GM19240 (cell line): ENCODE measurements at regions not wholly inside any gene's neighbourhood (a gene's known extent, or its start where the extent isn't known, plus 50 kb on each side); places are given as distances from the start of the nearest gene placed in this dataset.
A peak's percentile ranks its signal among the peaks of the same experiment; 100 is the strongest.
"Not testable (repeated sequence)": the region's sequence is repeated elsewhere in the genome, so short reads cannot be mapped to it uniquely, and the experiment has no call there.

Source experiments
- DNase-seq: peaks from one replicate; pipeline ENCODE4 v3.0.0; 2011; ENCODE audit warnings: low spot score; ENCODE audit not compliant: insufficient read length

GRCh38 chr5:152456815-152457443 is 51.9 kb upstream of the NMUR2 start:
- no peak for DNase-seq

- no peak for DNase-seq
These were observed 57.1 kb upstream of the NMUR2 start for GRCh38 chr5:152462021-152462721.

DNA sequence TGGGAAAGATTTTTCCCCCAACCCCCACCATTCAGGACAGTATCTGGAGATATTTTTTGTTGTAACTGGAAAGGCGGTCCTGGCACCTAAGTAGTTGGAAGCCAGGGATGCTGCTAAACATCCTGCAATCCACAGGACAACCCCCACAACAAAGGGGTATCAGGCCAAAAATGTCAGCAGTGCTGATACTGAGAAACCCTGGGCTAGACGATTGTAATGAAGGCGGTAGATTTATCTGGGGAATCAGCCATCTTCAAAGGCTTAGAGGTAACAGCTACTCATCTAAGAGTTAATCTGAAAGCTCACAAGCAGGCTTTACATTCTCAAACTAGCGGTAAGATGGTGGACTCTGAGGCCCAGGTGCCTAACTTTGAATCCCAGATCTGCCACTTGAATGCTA is 59.0 kb upstream of the NMUR2 start:
- no peak for DNase-seq

DNA sequence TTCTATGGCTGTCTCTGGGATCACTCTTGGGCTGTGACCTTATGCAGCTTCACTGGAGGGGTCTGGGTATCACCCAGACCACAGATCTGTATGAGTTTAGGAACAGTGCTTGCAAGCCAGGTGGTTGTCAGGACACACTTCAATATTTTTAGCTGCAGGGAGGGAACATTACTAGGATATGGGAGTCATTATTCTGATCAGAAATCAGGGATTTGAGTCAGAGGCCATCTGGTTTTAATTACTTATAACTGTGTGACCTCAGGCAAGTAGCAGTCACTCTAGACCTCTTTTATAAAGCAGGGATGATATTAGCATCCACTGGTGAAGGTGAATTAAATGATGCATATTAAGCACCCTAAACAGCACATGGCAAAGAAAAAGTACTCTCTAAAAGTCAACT is 60.1 kb upstream of the NMUR2 start:
- DNase-seq, result no peak

GRCh38 chr5:152466085-152466745 is 61.1 kb upstream of the NMUR2 start:
- DNase-seq, result no peak

DNA sequence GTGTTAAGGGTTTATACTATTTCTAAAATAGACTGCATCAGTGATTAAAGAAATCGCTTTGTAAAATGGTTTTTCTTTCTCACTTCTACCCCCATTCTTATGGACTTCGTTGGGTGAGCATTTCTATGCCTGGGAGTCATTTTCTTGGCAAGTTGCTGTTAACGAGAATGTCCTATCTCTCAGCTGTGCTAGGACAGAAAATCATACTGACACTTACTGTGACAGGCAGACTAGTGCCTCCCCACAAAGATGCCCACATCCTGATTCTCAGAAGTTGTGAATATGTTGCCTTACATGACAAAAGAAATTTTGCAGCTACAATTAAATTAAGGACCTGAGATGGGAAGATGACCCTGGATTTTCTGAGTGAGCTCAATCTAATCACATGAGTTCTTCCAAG is 65.1 kb upstream of the NMUR2 start:
- DNase-seq, result no peak

DNA sequence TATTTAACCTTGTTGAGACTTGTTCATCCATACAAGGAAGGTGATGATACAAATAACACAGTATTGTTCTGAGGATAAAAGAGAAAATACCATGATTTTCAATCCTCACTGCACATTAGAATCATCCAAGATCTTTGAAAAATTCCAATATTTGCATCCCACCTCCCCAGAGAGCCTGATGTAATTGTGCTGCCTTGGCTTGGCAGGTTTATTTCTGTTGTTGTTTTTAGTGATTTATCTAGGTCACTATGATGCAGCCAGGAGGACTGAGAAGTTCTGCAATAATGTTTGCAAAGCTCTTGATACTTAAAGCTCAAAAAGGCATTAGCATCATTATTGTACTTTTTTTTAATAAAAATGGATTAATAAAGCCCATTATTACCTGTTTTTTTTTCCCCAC is 67.0 kb upstream of the NMUR2 start:
- no peak for DNase-seq

- DNase-seq, result no peak
These were observed 69.9 kb upstream of the NMUR2 start for GRCh38 chr5:152474961-152475360.

DNA sequence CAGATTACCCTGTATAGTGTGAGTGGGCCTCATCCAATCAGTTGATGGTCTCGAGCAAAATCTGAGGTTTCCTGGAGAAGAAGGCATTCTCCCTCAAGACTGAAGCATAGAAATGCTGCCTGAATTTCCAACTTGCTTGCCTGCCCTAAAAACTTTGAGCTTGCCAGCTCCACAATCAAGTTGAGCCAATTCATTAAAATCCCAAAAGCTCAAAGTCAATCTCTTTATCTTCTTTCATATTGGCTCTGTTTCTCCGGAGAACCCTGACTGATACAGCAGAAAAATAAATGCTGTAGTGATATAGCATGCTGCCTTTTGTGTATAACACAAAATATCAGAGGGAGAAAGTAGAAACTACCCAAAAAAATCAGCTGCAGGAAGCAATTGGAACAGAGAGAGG is 72.5 kb upstream of the NMUR2 start:
- no peak for DNase-seq

- not testable (repeated sequence) for DNase-seq
These were observed 74.8 kb upstream of the NMUR2 start for GRCh38 chr5:152479866-152480265.

- DNase-seq, result not testable (repeated sequence)
These were observed 75.6 kb upstream of the NMUR2 start for GRCh38 chr5:152480677-152481076.

DNA sequence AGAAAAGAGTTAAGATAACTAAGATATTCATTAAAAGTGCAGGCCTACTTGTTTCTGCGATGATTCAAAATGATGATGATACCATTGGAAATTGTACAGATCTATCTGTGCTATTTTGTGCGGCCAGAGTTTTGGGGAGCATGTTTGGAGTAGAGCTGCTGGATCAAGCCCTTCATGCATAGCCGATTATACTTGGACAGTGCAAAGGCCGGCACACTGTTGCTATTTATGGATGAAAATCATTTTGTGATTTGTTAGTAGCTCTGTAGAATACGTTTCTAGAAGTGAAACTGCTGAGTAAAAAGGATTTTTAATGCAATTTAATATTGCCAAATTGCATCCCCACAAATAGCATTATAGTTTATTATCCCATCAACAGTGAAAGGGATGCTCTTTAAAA is 82.1 kb upstream of the NMUR2 start:
- no peak for DNase-seq

DNA sequence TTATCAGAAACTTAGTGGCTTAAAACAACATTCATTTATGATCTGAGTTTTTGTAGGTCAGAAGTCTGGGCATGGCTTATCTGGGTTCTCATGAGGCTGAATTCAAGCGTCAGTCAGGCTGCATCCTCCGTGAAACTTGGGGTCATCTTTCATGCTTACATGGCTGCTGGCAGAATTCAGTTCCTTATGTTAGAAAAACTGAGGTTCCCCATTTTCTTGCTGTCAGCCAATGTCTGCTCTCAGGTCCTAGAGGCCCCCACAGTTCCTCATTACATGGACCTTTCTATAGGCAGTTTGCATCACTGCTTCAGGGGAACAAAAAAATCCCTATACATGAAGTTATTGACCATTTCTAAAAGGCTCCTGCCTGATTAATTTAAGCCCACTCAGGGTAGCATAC is 83.8 kb upstream of the NMUR2 start:
- no peak for DNase-seq

- DNase-seq, result no peak
These were observed 94.9 kb upstream of the NMUR2 start for GRCh38 chr5:152499814-152500535.

DNA sequence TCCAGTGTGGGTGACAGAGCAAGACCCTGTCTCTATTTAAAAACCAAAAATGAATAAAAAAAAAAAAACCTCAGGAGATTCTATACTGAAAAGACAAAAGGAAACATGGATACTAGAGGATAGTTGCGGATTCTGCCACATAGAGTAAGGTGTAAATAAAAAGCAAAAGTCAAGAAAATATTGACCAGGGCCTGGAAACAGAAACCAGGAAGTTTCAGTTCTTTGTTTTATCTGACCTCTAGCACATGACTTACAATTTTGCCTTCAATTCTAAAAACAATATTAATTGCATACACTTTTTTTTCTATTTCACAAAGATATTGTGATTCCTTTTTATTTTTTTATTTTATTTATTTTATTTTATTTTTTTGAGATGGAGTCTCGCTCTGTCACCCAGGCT is 96.2 kb upstream of the NMUR2 start:
- DNase-seq, result no peak

DNA sequence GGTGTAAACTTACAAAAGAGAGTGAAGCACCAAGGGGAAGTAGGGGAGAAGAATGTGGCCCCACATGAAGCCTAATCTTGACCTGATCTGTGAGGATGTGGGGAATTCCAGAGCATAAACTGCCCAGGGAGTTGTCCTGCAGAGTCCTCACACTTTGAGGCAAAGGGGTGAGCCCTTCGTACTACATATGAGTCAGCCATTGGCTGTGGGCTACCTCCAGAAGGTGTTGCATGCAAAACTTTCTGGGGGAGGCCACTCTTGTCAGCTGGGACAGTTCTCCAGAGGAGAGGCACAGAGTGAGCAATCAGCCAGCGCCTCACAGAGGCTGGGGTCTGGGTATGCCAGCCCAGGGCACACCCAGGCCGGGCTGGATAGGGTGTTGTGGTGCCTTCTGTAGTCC is 98.1 kb upstream of the NMUR2 start:
- no peak for DNase-seq

GRCh38 chr5:152505442-152506042 is 100.5 kb upstream of the NMUR2 start:
- peak; percentile 10 for DNase-seq

- DNase-seq, result no peak
These were observed 106.0 kb upstream of the NMUR2 start for GRCh38 chr5:152511120-152511519.

DNA sequence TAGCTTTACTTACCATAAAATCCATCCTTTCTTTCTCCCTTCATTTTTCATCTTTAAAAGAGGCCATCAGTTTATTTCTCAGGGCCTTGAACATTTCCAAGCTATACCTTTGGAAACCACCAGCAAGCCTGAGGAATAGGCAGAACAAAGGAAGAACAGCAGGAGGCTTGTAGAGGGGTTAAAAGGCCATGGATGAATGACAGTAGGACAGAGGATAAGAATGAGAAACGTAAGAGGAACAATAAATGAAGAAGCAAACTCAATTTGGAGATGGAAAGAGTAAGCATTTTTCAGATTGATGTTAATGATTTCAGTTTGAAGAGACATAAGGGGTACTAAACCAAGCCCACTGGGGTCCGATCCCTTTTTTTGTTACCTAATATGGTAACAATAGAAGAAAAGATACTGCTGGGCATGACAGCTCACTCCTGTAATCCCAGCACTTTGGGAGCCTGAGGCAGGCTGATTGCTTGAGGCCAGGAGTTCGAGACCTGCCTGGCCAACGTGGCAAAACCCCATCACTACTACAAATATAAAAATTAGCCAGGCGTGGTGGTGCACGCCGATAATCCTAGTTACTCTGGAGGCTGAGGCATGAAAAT is 106.6 kb upstream of the NMUR2 start:
- no peak for DNase-seq

- no peak for DNase-seq
These were observed 109.8 kb upstream of the NMUR2 start for GRCh38 chr5:152514827-152515397.

DNA sequence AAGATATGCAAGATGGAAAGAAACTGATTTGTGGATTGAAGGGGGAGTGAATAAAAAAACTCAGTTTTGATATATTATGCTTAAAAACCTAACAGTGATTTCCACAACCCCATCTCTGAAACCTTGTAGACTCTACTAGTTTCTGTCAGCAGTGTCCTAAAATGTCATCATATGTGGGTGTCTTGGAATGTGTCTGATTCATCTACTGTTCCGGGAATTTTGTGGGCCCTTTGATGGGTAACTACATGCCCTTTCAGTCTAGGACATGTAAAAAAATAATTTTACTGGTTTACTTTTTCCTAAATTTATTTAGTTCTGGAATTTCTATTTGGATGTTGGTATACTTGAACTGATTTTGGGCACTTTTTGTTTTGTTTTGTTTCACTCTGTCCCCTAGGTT is 118.9 kb upstream of the NMUR2 start:
- DNase-seq, result no peak
